ENCODE measurements at regions not wholly inside any gene's neighbourhood (a gene's known extent, or its start where the extent isn't known, plus 50 kb on each side); places are given as distances from the start of the nearest gene placed in this dataset.
A peak's percentile ranks its signal among the peaks of the same experiment; 100 is the strongest.

- 34% methylated on average over 3 of the region's 5 CpGs for WGBS (ENCODE audit: insufficient coverage)
- Histone ChIP-seq H3K4me1 (ENCODE audit: control insufficient read depth, insufficient read depth, low read length) (no peaks in the 10 kb centered on the region), H3K4me3 (ENCODE audit: low read length) (no peak overlapping the region), H3K9me3 (replicated peaks; ENCODE audit: control insufficient read depth, low read depth, low read length) (no peaks in the 10 kb centered on the region), H3K27ac (ENCODE audit: low read length) (no peak overlapping the region), H3K27me3 (ENCODE audit: control insufficient read depth, insufficient read depth, low read length) (no peaks in the 10 kb centered on the region), H3K36me3 (ENCODE audit: control insufficient read depth, insufficient read depth, low read length) (no peaks in the 10 kb centered on the region)
- DNase-seq: no peak
Observed at GRCh38 chr13:47135800-47136503, 239.1 kb upstream of the HTR2A start.

GRCh38 chr13:47134939-47135489 is 238.2 kb upstream of the HTR2A start:
- WGBS (ENCODE audit: insufficient coverage): 75% methylated on average over 3 of the region's 9 CpGs
- H3K4me3 ChIP-seq (ENCODE audit: low read length): no peak overlapping the region
- H3K36me3 ChIP-seq (ENCODE audit: control insufficient read depth, insufficient read depth, low read length): no peaks in the 10 kb centered on the region
- H3K9me3 ChIP-seq (replicated peaks; ENCODE audit: control insufficient read depth, low read depth, low read length): no peaks in the 10 kb centered on the region
- H3K27ac ChIP-seq (ENCODE audit: low read length): no peak overlapping the region
- H3K27me3 ChIP-seq (ENCODE audit: control insufficient read depth, insufficient read depth, low read length): no peaks in the 10 kb centered on the region
- H3K4me1 ChIP-seq (ENCODE audit: control insufficient read depth, insufficient read depth, low read length): no peaks in the 10 kb centered on the region
- DNase-seq: no peak

- Histone ChIP-seq H3K4me3 (ENCODE audit: low read length) (no peak overlapping the region), H3K36me3 (ENCODE audit: control insufficient read depth, insufficient read depth, low read length) (no peaks in the 10 kb centered on the region), H3K27ac (ENCODE audit: low read length) (no peak overlapping the region), H3K4me1 (ENCODE audit: control insufficient read depth, insufficient read depth, low read length) (no peaks in the 10 kb centered on the region), H3K27me3 (ENCODE audit: control insufficient read depth, insufficient read depth, low read length) (no peaks in the 10 kb centered on the region), H3K9me3 (replicated peaks; ENCODE audit: control insufficient read depth, low read depth, low read length) (no peaks in the 10 kb centered on the region)
- DNase-seq: peak; percentile 85
- no CpG with 5 or more reads among the region's 1 CpG for WGBS (ENCODE audit: insufficient coverage)
Observed at GRCh38 chr13:47133011-47133445, 236.2 kb upstream of the HTR2A start.

DNA sequence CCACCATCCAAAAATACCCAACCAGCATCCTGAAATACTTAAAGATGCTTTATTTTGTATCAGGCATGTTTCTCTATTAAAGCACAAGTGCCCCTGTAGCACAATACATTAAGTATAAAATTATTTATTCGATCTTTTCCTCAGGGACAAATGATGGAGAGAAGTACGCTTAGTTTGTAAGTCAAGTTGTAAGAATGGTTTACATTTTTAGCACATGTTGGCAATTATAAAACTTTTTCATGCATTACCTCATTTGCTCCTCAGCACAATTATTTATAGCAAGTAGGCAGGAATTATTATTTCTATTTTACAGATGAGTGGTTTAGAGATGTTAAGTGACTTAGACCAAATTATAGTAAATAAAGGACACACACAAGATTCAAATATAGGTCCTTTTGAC is 232.6 kb upstream of the HTR2A start:
- DNase-seq: peak; percentile 57
- Histone ChIP-seq H3K27ac (ENCODE audit: low read length) (no peak overlapping the region), H3K36me3 (ENCODE audit: control insufficient read depth, insufficient read depth, low read length) (no peaks in the 10 kb centered on the region), H3K27me3 (ENCODE audit: control insufficient read depth, insufficient read depth, low read length) (no peaks in the 10 kb centered on the region), H3K4me1 (ENCODE audit: control insufficient read depth, insufficient read depth, low read length) (no peaks in the 10 kb centered on the region), H3K4me3 (ENCODE audit: low read length) (no peak overlapping the region), H3K9me3 (replicated peaks; ENCODE audit: control insufficient read depth, low read depth, low read length) (no peaks in the 10 kb centered on the region)
- no CpG with 5 or more reads among the region's 2 CpGs for WGBS (ENCODE audit: insufficient coverage)

- WGBS (ENCODE audit: insufficient coverage): 72% methylated on average over 2 of the region's 2 CpGs
- DNase-seq: no peak
- Histone ChIP-seq H3K4me1 (ENCODE audit: control insufficient read depth, insufficient read depth, low read length) (no peaks in the 10 kb centered on the region), H3K27ac (ENCODE audit: low read length) (no peak overlapping the region), H3K4me3 (ENCODE audit: low read length) (no peak overlapping the region), H3K36me3 (ENCODE audit: control insufficient read depth, insufficient read depth, low read length) (no peaks in the 10 kb centered on the region), H3K27me3 (ENCODE audit: control insufficient read depth, insufficient read depth, low read length) (no peaks in the 10 kb centered on the region), H3K9me3 (replicated peaks; ENCODE audit: control insufficient read depth, low read depth, low read length) (no peaks in the 10 kb centered on the region)
Observed at GRCh38 chr13:47126432-47126831, 229.6 kb upstream of the HTR2A start.

GRCh38 chr13:47121092-47121763 is 224.4 kb upstream of the HTR2A start:
- no peaks in the 10 kb centered on the region for H3K27me3 ChIP-seq (ENCODE audit: control insufficient read depth, insufficient read depth, low read length)
- H3K4me3 ChIP-seq (ENCODE audit: low read length): no peak overlapping the region
- H3K36me3 ChIP-seq (ENCODE audit: control insufficient read depth, insufficient read depth, low read length): no peaks in the 10 kb centered on the region
- H3K9me3 ChIP-seq (replicated peaks; ENCODE audit: control insufficient read depth, low read depth, low read length): no peaks in the 10 kb centered on the region
- H3K4me1 ChIP-seq (ENCODE audit: control insufficient read depth, insufficient read depth, low read length): no peaks in the 10 kb centered on the region
- no peak overlapping the region for H3K27ac ChIP-seq (ENCODE audit: low read length)
- no peak for DNase-seq
- WGBS (ENCODE audit: insufficient coverage): no CpG with 5 or more reads among the region's 1 CpG

GRCh38 chr13:47120282-47120681 is 223.4 kb upstream of the HTR2A start:
- no peaks in the 10 kb centered on the region for H3K27me3 ChIP-seq (ENCODE audit: control insufficient read depth, insufficient read depth, low read length)
- no peak overlapping the region for H3K27ac ChIP-seq (ENCODE audit: low read length)
- 59% methylated on average over 4 of the region's 5 CpGs for WGBS (ENCODE audit: insufficient coverage)
- DNase-seq: no peak
- H3K4me1 ChIP-seq (ENCODE audit: control insufficient read depth, insufficient read depth, low read length): no peaks in the 10 kb centered on the region
- H3K36me3 ChIP-seq (ENCODE audit: control insufficient read depth, insufficient read depth, low read length): no peaks in the 10 kb centered on the region
- H3K4me3 ChIP-seq (ENCODE audit: low read length): no peak overlapping the region
- H3K9me3 ChIP-seq (replicated peaks; ENCODE audit: control insufficient read depth, low read depth, low read length): no peaks in the 10 kb centered on the region

- Histone ChIP-seq H3K9me3 (replicated peaks; ENCODE audit: control insufficient read depth, low read depth, low read length) (no peaks in the 10 kb centered on the region), H3K4me1 (ENCODE audit: control insufficient read depth, insufficient read depth, low read length) (no peaks in the 10 kb centered on the region), H3K27ac (ENCODE audit: low read length) (no peak overlapping the region), H3K36me3 (ENCODE audit: control insufficient read depth, insufficient read depth, low read length) (no peaks in the 10 kb centered on the region), H3K4me3 (ENCODE audit: low read length) (no peak overlapping the region), H3K27me3 (ENCODE audit: control insufficient read depth, insufficient read depth, low read length) (no peaks in the 10 kb centered on the region)
- no peak for DNase-seq
- 100% methylated on average over 1 of the region's 2 CpGs for WGBS (ENCODE audit: insufficient coverage)
Observed at GRCh38 chr13:47119575-47120235, 222.9 kb upstream of the HTR2A start.

DNA sequence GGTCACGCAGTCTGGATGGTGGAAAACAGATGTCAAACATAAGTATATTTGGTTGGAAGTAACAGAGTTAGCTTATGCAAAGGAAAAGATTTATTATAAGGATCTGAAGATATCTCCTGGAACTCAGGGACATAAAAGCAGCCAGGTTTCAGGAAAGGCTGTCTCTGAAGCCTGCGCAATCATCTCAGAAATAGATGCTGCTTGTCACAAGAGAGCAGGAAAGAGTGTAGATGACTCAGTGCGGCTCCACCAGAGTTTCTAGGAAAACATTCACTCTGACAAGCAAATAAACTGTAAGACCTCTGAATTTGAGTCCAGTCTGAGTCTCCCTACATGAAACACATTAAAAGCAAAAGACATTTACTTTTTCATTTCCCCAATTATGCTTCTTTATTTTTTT is 220.4 kb upstream of the HTR2A start:
- WGBS (ENCODE audit: insufficient coverage): 42% methylated on average over 2 of the region's 3 CpGs

GRCh38 chr13:47114030-47114429 is 217.2 kb upstream of the HTR2A start:
- Histone ChIP-seq H3K36me3 (ENCODE audit: control insufficient read depth, insufficient read depth, low read length) (no peaks in the 10 kb centered on the region), H3K9me3 (replicated peaks; ENCODE audit: control insufficient read depth, low read depth, low read length) (no peaks in the 10 kb centered on the region), H3K27ac (ENCODE audit: low read length) (no peak overlapping the region), H3K27me3 (ENCODE audit: control insufficient read depth, insufficient read depth, low read length) (no peaks in the 10 kb centered on the region), H3K4me1 (ENCODE audit: control insufficient read depth, insufficient read depth, low read length) (no peaks in the 10 kb centered on the region), H3K4me3 (ENCODE audit: low read length) (no peak overlapping the region)
- 100% methylated on average over 1 of the region's 1 CpG for WGBS (ENCODE audit: insufficient coverage)
- DNase-seq: no peak

More for the DNA sequence above, 220.4 kb upstream of the HTR2A start:
- Histone ChIP-seq H3K4me1 (ENCODE audit: control insufficient read depth, insufficient read depth, low read length) (no peaks in the 10 kb centered on the region), H3K4me3 (ENCODE audit: low read length) (no peak overlapping the region), H3K9me3 (replicated peaks; ENCODE audit: control insufficient read depth, low read depth, low read length) (no peaks in the 10 kb centered on the region), H3K27me3 (ENCODE audit: control insufficient read depth, insufficient read depth, low read length) (no peaks in the 10 kb centered on the region), H3K36me3 (ENCODE audit: control insufficient read depth, insufficient read depth, low read length) (no peaks in the 10 kb centered on the region), H3K27ac (ENCODE audit: low read length) (no peak overlapping the region)
- peak; percentile 50 for DNase-seq

Data from muscle of leg (tissue), 3 donors.